IPS-11a (cell line): ENCODE measurements at regions not wholly inside any gene's neighbourhood (a gene's known extent, or its start where the extent isn't known, plus 50 kb on each side); places are given as distances from the start of the nearest gene placed in this dataset.
"Not testable (repeated sequence)": the region's sequence is repeated elsewhere in the genome, so short reads cannot be mapped to it uniquely, and the experiment has no call there.

Experiments used
- H3K4me3 ChIP-seq: one replicate; pipeline ENCODE4 v1.5.1; 2013; ENCODE audit warnings: low read depth, low read length, control low read depth

DNA sequence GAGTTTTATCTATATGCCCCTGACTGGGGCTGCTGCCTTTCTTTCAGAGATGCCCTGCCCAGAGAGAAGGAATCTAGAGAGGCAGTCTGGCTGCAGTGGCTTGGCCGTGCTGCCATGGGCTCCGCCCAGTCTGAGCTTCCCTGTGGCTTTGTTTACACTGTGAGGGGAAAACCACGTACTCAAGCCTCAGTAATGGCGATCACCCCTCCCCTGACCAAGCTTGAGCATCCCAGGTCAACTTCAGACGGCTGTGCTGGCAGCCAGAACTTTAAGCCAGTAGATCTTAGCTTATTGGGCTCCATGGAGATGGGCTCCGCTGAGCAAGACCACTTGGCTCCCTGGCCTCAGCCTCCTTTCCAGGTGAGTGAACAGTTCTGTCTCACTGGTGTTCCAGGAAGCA, 69.0 kb upstream of the DPP6 start:
- not testable (repeated sequence) for H3K4me3 ChIP-seq

DNA sequence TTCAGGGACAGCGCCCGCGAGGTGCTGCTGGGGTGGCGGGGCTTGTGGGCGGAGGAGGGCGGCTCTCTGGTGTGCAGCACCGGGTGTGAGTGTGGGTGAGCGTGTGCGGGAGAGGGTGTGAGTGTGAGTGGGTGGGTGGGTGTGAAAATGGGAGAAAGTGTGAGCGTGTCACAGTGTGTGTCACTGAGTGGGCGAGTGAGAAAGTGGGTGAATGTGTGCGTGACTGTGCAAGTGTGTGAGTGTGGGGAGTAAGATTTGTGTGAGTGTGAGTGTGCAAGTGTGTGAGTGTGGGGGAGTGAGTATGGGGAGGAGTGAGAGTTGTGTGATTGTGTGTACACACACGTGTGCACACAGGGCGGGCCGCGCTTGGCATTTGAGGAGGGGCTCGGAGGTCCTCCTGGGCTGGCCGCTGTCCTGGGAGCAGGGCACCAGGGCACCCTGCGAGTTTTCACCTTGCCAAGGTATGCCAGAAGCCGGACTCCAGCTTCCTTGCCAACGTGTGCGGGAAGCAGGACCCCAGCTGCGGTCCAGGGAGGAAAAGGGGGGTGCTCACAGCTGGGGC, 63.1 kb upstream of the DPP6 start:
- not testable (repeated sequence) for H3K4me3 ChIP-seq

DNA sequence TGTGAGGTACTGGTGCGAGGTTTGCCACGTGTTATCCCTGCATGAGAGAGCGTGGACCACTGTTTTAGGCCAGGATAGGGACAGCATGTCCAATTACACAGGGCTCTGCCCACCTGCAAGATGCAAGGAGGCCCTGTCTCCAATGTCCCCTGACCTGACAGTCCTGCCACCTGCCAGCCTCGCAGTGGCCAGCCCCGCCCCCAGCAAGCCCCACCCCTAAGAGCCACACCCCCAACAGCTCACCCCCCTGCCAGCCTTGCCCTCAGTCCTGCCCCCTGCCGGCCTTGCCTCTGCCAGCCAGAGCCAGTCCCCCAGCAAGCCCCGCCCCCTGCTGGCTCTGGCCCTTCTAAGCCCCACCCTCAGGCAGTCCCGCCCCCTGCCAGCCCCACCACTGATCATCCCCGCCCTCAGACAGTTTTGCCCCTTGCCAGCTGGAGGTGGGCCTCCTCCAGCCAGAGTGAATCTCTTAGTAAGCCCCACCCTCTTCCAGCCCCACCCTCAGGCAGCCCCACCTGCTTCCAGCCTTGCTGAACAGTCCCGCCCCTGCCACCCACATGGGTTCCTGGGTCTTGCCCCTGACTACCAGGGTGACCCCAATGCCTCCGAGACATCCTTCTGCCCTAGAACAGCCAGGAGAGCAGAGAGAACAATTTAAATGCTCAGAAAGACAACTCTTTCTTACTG, 62.3 kb upstream of the DPP6 start:
- not testable (repeated sequence) for H3K4me3 ChIP-seq

DNA sequence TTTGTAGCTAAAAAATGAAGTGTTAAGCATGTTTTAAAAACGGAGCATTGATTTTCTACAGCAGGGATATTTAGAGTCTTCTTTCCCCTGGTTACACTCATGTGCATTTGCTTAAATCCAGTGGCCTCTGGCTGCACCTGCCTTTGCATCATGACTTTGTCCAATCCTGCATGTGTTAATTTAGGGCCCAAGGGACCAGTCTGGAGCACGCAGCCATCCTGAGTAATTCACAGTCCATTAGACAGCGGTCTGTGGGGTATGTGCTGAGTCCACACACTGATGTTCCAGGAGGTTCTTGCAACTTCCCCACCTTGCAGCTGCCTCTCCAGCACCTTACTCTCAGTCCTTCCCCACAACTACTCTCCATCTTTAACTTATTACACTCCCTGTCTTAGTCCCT, 60.7 kb upstream of the DPP6 start:
- H3K4me3 ChIP-seq, result not testable (repeated sequence)

DNA sequence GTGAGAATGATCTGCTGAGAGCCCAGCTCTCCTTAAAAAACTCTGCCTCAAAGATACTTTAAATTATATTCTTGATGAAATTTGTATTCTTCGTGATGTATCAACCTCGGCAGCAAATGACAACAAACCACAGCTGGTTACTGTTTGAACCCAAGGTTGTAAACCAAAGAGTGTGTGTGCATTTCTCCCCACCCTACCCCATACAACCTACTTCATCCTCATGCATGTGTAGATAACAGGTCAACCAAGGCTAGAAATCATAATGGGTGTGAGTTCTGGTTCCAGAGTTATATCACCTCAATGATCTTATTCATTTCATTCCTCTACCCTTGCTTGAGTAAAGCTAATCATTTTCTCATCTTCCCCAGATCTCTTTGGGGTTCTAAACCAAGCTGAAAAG, 58.8 kb upstream of the DPP6 start:
- not testable (repeated sequence) for H3K4me3 ChIP-seq

DNA sequence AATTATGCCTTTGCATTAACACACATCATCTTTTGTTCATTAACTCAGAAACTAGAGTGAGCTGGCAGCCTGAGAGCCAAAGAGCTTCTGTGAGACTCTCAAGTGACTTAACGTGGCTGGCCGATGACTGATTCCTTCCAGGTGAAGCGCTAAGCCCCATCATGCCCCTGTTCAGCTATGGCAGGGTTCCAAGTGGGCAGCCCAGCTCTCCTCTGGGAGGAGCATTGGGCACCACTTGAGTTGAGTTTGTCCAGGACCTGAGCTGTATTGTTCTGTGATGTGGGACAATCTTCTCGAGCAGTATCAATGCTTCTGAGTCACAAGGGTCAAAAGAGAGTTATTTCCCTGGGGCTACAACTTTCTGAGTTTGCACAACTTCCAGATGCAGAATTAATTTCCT, 53.3 kb upstream of the DPP6 start:
- H3K4me3 ChIP-seq, result not testable (repeated sequence)
